ENCODE measurements at regions not wholly inside any gene's neighbourhood (a gene's known extent, or its start where the extent isn't known, plus 50 kb on each side); places are given as distances from the start of the nearest gene placed in this dataset.

- TF ChIP-seq, protein P1, sequence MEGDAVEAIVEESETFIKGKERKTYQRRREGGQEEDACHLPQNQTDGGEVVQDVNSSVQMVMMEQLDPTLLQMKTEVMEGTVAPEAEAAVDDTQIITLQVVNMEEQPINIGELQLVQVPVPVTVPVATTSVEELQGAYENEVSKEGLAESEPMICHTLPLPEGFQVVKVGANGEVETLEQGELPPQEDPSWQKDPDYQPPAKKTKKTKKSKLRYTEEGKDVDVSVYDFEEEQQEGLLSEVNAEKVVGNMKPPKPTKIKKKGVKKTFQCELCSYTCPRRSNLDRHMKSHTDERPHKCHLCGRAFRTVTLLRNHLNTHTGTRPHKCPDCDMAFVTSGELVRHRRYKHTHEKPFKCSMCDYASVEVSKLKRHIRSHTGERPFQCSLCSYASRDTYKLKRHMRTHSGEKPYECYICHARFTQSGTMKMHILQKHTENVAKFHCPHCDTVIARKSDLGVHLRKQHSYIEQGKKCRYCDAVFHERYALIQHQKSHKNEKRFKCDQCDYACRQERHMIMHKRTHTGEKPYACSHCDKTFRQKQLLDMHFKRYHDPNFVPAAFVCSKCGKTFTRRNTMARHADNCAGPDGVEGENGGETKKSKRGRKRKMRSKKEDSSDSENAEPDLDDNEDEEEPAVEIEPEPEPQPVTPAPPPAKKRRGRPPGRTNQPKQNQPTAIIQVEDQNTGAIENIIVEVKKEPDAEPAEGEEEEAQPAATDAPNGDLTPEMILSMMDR (IDR thresholded peaks at IDR 0.05): no peak
- no peak for TF ChIP-seq ZFX (IDR thresholded peaks at IDR 0.05; ENCODE audit: borderline replicate concordance)
Measured at GRCh38 chr9:121550041-121550440, 50.4 kb upstream of the GGTA1 start.
